NOMO-1 treated with dmso at 0.1 percent for 144 hours (cell line): ENCODE measurements at regions not wholly inside any gene's neighbourhood (a gene's known extent, or its start where the extent isn't known, plus 50 kb on each side); places are given as distances from the start of the nearest gene placed in this dataset.

ENCODE experiments used
- DNase-seq: peaks from one replicate; lab custom pipeline; 2025; ENCODE audit not compliant: unreplicated experiment; lab: John Stamatoyannopoulos, UW

- no peak for DNase-seq
Observed at GRCh38 chr16:6447021-6447790, 885.4 kb upstream of the RBFOX1 start.

DNA sequence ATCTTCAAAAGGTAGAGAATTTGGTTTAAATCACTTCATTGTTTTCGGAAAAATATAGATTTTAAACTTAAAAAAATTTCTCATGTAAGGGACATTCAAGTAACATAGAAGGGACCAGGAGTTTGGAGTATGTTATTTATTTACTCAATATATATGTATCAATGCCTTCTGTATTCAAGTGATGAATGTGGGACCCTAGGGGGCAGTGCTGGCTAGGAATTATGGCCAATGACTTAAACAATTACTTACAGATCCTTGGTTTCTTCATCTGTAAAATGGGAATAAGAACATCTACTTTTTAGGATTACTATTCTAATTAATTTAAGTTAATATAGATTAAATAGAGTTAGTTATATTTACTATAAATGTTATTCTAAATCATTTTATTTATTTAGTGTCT, 886.3 kb upstream of the RBFOX1 start:
- DNase-seq = no peak

GRCh38 chr16:6439129-6439528, 893.5 kb upstream of the RBFOX1 start:
- DNase-seq = no peak

- no peak for DNase-seq
Observed at GRCh38 chr16:6428861-6429260, 903.8 kb upstream of the RBFOX1 start.

DNA sequence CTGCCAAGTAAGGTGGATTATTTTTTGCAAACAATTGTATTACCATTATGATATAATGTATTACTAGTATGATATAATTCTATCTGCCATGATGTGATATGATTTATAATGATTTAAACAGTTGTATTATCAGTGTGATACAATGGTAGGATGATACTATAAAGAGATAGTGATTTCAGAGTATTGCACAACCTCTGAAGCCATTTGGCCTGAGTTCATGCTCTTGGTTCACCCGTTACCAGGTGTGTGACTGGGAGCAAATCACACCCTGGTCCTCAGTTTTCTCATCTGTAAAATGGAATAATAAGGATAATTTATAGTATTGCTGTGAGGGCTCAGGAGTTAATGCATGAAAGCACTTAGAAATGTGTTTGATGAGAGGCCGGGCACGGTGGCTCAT, 905.0 kb upstream of the RBFOX1 start:
- DNase-seq = no peak

DNA sequence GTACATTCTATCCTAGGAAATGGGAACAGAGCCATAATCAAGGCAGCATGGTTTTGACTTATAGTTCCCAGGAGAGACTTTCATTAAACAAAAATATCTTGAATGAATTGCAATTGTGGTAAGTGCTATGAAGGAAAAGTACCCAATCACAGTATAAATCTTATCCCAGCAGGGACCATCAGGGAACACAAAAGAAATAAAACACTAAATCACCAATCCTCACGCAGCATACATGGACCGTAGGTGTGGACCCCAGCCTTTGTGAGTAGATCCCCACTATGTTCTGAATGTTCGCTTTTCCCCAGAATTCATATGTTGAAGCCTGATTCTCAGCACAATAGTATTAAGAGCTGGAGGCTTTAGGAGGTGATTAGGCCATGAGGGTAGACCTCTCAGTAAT, 925.0 kb upstream of the RBFOX1 start:
- no peak for DNase-seq

DNA sequence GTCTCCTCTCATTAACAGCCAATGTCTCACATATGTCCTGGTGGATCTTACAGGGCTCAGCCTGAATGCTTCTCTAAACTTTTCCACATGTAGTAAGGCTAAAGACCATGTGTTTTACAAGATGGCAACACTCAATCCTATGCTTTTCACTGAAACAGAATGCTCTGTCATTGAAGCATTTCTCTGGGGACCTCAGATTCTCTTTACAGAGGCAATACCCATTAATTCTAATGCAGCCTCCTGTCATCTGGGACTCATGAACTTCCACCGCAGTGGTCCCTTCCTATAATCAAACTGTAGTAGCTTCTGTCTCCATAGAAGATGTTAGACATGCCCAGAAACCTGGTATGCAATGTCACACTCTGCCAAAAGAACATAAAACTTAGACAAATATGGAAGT, 926.6 kb upstream of the RBFOX1 start:
- no peak for DNase-seq

DNA sequence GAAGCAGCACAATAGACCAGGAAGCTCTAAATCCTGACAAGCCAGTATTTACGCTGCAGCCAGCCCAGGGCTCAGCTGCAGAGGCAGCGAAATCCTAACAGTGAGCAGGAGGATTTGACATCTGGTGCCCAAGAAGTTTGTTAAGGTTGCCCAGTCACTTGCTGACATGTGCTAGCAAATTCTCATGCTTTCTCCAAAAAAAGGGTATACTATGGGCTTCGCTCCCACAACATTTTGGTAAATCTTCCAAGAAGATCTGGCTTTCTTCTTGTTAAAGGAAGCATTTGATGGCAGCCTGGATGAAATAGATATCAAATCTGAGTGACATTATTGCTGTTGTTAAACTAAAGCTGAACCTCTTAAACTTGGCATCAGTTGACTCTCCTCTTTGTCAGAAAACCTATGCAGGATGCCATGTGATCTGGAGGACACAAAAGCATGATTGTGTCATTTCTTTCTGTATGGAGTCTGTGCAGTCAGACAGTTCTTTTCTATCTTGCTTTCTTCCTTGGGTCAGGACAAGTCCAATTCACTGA, 949.7 kb upstream of the RBFOX1 start:
- no peak for DNase-seq

DNA sequence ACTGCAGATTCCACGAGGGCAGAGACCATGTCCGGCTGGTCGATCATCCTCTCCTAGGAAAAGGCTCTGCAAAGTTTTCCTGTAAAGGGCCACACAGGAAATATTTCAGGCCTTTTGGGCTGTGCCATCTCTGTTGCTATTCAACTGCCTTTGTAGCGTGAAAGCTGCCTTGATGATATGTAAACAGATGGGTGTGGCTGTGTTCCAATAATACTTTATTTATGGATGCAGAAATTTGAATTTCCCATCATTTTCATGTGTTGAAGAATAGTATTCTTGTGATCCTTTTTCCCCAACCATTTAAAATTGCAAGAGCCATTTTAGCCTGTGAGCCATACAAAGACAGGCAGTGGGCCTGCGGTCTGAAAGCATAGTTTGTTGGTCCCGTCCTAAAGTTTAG, 950.7 kb upstream of the RBFOX1 start:
- DNase-seq = no peak

DNA sequence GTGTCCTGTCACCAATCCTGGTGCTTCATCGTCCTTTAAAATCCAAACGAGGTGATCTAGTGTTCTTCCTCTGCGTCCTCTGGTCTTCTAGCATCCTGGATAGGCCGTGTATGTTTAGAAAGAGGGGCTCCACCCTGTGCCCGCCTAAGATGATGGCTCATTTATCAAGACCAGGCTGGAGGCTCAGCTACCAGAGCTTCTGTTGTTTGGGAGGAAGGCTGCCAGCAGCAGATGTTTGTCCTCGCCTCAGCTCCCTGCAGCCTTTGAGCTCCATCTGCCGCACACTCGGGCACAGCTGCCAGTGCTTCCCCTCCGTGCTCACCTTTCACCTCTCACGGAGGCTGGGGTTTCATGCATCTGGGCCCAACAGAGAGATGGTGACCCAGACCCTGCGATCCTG, 954.7 kb upstream of the RBFOX1 start:
- DNase-seq = no peak

DNA sequence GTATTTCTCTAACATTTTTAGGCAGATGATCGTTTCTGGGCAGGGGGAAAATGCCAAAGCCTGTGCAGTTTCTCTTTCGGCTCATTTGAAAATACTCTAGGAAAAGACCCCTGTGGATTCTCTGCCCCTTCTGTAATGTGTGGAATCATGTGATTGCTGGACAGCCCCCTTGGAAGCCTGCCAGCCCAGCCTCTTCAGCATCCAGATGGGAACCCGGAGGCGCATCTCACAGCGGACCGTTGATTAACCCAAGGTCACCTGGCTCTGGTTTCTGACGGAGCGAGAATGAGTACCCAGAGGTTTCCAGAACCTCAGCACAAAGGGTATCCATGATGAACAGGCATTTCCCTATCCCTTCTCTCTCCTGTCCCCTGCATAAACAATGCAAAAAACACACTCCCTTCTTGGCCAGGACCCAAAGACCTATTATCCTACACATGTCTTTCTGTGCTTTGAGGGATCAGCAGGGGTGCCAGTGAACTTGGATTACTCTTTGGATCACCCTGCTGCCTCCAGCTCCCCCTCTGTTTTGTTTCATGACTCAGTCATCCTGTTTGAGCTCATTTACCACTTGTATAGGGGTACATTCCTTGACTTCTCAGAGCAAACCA, 957.1 kb upstream of the RBFOX1 start:
- no peak for DNase-seq

DNA sequence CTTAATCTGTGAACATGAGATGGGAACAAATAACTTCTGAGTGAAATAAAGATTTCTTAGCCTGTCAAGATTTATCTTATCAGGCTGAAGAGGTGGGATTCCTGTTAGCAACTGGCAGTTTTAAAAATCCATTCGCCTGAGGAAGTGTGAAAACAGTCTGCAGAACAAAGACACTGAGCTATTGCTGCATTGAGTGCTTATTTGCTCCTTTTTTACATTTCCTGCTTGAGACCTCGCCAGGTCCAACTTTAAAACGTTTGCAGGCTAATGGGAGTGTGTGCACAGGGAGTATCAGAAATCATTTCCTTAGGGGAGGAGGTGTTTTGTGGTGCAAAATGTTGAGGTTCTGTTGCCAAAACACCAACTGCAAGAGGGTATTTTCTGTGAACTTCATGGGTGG, 957.8 kb upstream of the RBFOX1 start:
- DNase-seq = no peak

DNA sequence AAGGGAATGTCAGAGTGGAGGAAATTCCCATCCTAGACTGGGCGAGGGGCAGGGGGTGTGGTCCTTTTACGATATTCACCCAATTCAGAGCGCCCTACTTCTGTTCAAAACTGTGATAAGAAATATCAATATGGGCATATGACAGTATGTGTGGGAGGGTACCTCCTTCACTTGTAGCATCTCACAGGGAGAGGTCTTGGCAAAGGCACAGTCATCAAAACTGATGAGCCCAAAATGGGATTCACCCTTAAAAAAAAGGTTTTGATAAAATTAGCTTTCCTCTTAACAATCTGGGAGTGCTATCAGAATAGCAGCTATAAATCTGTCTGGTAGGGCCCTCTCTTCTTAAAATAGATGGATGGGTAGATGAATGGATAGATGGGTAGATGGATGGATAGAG, 967.8 kb upstream of the RBFOX1 start:
- no peak for DNase-seq

GRCh38 chr16:6363896-6364607, 968.6 kb upstream of the RBFOX1 start:
- DNase-seq = no peak

DNA sequence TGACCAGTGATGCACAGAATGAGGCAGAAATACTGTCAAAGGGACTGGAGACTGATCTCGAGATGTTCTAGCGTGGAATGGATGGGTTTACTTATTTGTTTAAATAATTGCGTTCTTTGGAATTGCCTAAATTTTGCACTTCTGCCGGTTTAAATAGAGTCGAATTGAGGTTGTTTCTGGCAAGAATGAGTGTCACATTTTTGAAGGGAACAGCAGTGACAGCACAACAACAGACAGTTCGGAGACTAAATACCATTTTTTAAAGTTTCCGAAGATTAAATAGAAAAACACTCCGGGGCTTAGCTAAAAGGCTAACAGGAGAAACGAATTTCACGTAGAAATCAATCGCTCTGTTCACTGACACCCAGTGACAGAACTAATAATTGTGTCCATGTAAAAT, 969.2 kb upstream of the RBFOX1 start:
- DNase-seq = no peak

DNA sequence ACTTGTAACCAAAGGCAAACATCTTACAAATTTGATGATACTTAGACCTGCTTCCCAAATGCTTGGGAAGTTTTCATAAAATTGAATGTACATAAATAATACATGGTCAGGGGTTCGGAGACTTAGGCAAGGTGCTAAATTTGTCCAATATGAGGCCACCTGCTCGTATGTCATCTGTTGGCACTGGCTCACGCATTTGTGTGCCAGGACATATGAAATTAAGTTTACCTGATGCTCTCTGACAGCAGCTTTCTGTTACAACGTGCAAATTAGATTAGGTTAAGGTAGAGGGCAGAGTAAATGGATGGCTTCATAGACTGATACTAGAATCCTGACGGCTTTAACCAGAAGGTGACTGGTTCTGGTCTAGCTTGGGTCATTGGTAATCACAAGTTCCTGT, 970.3 kb upstream of the RBFOX1 start:
- no peak for DNase-seq

- no peak for DNase-seq
Observed at GRCh38 chr16:6360641-6361040, 972.0 kb upstream of the RBFOX1 start.

DNA sequence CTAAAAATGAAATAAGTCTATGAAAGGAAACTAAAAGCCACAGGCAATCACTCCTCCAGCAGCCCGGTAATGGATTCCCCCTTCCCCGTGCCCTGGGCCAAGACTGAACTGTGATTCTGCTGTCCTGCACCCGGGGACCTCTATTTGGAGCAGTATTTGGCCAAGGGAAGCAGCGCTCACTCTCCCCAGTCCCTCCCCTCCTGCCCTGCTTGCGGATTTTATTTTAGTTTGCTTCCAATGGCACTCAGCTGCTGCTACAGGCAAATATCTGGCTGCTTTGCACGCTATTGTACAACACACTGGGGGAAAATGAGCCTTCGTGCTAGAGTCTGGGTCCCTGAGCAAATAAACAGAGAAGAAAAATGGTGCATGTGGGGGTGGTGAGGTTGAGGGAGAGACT, 975.7 kb upstream of the RBFOX1 start:
- no peak for DNase-seq

- DNase-seq = no peak
Observed at GRCh38 chr16:6349725-6350124, 982.9 kb upstream of the RBFOX1 start.

GRCh38 chr16:6345090-6345489, 987.6 kb upstream of the RBFOX1 start:
- DNase-seq = no peak

DNA sequence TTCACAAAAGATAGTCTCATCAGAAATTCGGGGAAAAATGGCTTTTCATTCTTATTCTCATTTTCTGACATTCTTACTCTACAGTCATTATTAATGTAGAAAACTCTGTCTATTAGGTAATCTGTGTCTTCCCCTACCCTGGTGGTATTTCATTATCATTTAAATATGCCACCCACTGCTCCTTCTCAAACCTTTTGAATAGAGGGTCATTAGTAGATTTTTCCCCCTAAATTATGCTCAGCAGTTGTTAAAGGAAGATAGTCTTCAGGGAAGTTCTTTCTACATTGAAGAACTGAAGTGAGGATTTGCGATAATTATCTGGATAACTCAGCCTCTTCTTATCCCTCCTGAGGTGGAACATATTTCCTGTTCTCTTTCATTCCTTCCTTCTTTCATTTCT, 989.5 kb upstream of the RBFOX1 start:
- DNase-seq = no peak

- no peak for DNase-seq
Observed at GRCh38 chr16:6341981-6342380, 990.7 kb upstream of the RBFOX1 start.
